K562 (cell line): ENCODE measurements at regions not wholly inside any gene's neighbourhood (a gene's known extent, or its start where the extent isn't known, plus 50 kb on each side); places are given as distances from the start of the nearest gene placed in this dataset.
"Not testable (repeated sequence)": the region's sequence is repeated elsewhere in the genome, so short reads cannot be mapped to it uniquely, and the experiment has no call there.

Source experiments
- ATAC-seq: fragments of 200-7000 bp; cut with Tn5 transposase; 3 replicates; pipeline ENCODE4 v1.9.1; 2020; ENCODE audit warnings: moderate library complexity
- BruUV-seq: library from RNA; stranded (reverse); fragments of 400-500 nt; replicated peaks from 2 replicates; lab custom pipeline; 2021; lab: Mats Ljungman, UMichigan
- CTCF ChIA-PET: fragments of 300-600 bp; formaldehyde crosslinking; extraction: SDS; loops from one replicate; lab custom pipeline; 2021; ENCODE audit warnings: low intra/inter-chr PET ratio; lab: Yijun Ruan, JAX
- POLR2A ChIA-PET: fragments of 300-600, 350-650 bp; sonication (Branson Sonifier 250); formaldehyde crosslinking; extraction: SDS; loops from one replicate; lab custom pipeline; 2021; ENCODE audit warnings: antibody characterized with exemption, inconsistent platforms; lab: Yijun Ruan, JAX
- DNase-seq, 4 experiments: peaks; one replicate each; pipeline versions ENCODE4 v3.0.0 to v3.0.0-alpha.2; 2011 to 2018; ENCODE audit warnings: low spot score in 3 of 4, mixed read lengths in 3 of 4; ENCODE audit errors: extremely low read depth in 1 of 4
- FAIRE-seq: peaks from 2 replicates; lab custom pipeline; 2011; peaks lifted over from hg19 to GRCh38; lab: Jason Lieb, UNC
- H2AFZ ChIP-seq: 2 replicates; pipeline ENCODE4 v1.6.0; 2011; ENCODE audit warnings: low read depth, low read length, control low read depth, inconsistent platforms
- H3K27ac ChIP-seq: fragments of 200-600 bp; 3 replicates; pipeline ENCODE4 v1.8.0; 2011; ENCODE audit warnings: low read depth, mild to moderate bottlenecking, control low read depth, inconsistent platforms, low read length, moderate library complexity, mixed read lengths; ENCODE audit errors: extremely low read depth
- H3K27me3 ChIP-seq, 2 experiments: fragments of 300-600 bp in 1 of 2; 2 replicates in 1 of 2; 3 replicates in 1 of 2; pipeline versions ENCODE4 v1.6.0 to v1.8.0; 2011; ENCODE audit warnings: inconsistent platforms in 2 of 2, low read length in 2 of 2, mild to moderate bottlenecking in 1 of 2, mixed read lengths in 1 of 2, moderate library complexity in 1 of 2; ENCODE audit not compliant: control insufficient read depth in 2 of 2, insufficient read depth in 2 of 2
- H3K36me3 ChIP-seq: fragments of 300-600 bp; 3 replicates; pipeline ENCODE4 v1.8.0; 2011; ENCODE audit warnings: mild to moderate bottlenecking, low read length, inconsistent platforms; ENCODE audit not compliant: control insufficient read depth, insufficient read depth
- H3K4me1 ChIP-seq, 2 experiments: fragments of 200-600 bp in 1 of 2; replicated peaks in 1 of 2; 2 replicates in 1 of 2; 3 replicates in 1 of 2; pipeline versions ENCODE4 v1.5.1 to v1.8.0; 2011; ENCODE audit warnings: inconsistent platforms in 2 of 2, low read length in 2 of 2, mild to moderate bottlenecking in 1 of 2, mixed read lengths in 1 of 2, moderate library complexity in 1 of 2; ENCODE audit not compliant: control insufficient read depth in 2 of 2, insufficient read depth in 2 of 2
- H3K4me2 ChIP-seq: 2 replicates; pipeline ENCODE4 v1.6.1; 2011; ENCODE audit warnings: low read length, control low read depth, inconsistent platforms, mixed read lengths; ENCODE audit not compliant: insufficient read depth
- H3K4me3 ChIP-seq: fragments of 200-600 bp; sonication (generic), shearing (Covaris generic); 2 replicates; pipeline ENCODE4 v1.5.1; 2016; ENCODE audit warnings: control low read depth, inconsistent platforms
- H3K79me2 ChIP-seq: fragments of 200-600 bp; 3 replicates; pipeline ENCODE4 v1.8.0; 2011; ENCODE audit warnings: low read length, inconsistent platforms; ENCODE audit not compliant: control insufficient read depth, insufficient read depth
- H3K9ac ChIP-seq, 2 experiments: 2 replicates each; pipeline versions ENCODE4 v1.6.0 to v1.6.1; 2011; ENCODE audit warnings: low read depth in 2 of 2, low read length in 2 of 2, control low read depth in 1 of 2, inconsistent platforms in 1 of 2, mild to moderate bottlenecking in 1 of 2, mixed read lengths in 1 of 2; ENCODE audit not compliant: insufficient read depth in 1 of 2
- H3K9me1 ChIP-seq: one replicate; pipeline ENCODE4 v1.6.0; 2011; ENCODE audit warnings: inconsistent platforms, mild to moderate bottlenecking, low read length, moderate library complexity; ENCODE audit not compliant: control insufficient read depth, insufficient read depth
- H3K9me3 ChIP-seq: replicated peaks from 2 replicates; pipeline ENCODE4 v1.5.1; 2011; ENCODE audit warnings: low read depth, low read length, inconsistent platforms; ENCODE audit not compliant: control insufficient read depth, insufficient read depth
- H4K20me1 ChIP-seq: replicated peaks from 2 replicates; pipeline ENCODE4 v1.6.1; 2011; ENCODE audit warnings: low read length, inconsistent platforms, mixed read lengths; ENCODE audit not compliant: control insufficient read depth, insufficient read depth
- ARID1B ChIP-seq: fragments of 450-650 bp; IDR thresholded peaks from 2 replicates; pipeline ENCODE4 v1.6.1; 2016; ENCODE audit warnings: antibody characterized with exemption, mild to moderate bottlenecking, inconsistent platforms
- CSDE1 ChIP-seq, 2 experiments: fragments of 450-650 bp; IDR thresholded peaks; 2 replicates each; pipeline ENCODE4 v1.6.1; 2016; ENCODE audit warnings: mild to moderate bottlenecking in 1 of 2
- SMAD3 ChIP-seq: fragments of 450-650 bp; formaldehyde crosslinking; conservative IDR thresholded peaks from 2 replicates; pipeline ENCODE4 v1.4.0; 2020; ENCODE audit warnings: mild to moderate bottlenecking
- TBL1XR1 ChIP-seq, 2 experiments: IDR thresholded peaks; 2 replicates each; pipeline ENCODE4 v1.6.1; 2012; ENCODE audit warnings: improper control_type of control experiment in 2 of 2, low read length in 2 of 2, mild to moderate bottlenecking in 1 of 2
- WGBS: fragments of 100-300 bp; shearing (Covaris generic); methylation state at CpG from one replicate; pipeline ENCODE4 v1.1.6; 2016; ENCODE audit warnings: low coverage, mixed read lengths; ENCODE audit not compliant: insufficient coverage; ENCODE audit errors: missing lambda C conversion rate; 5-methylcytosine and 5-hydroxymethylcytosine counted together
- in situ Hi-C: fragments of 300-500 bp; cut with MboI; formaldehyde crosslinking; loops from 4 replicates; pipeline ENCODE4 v1.15.0; 2018; ENCODE audit warnings: inconsistent platforms, mixed read lengths
- intact Hi-C: fragments of 100-400 bp; cut with micrococcal nuclease; formaldehyde crosslinking; loops from 2 replicates; pipeline ENCODE4 v1.14.2; 2022
- TF ChIP-seq, protein P1 (sequence below): fragments of 150-350 bp; conservative IDR thresholded peaks from 2 replicates; pipeline ENCODE4 v1.6.1; 2014; ENCODE audit warnings: low read length

DNA sequence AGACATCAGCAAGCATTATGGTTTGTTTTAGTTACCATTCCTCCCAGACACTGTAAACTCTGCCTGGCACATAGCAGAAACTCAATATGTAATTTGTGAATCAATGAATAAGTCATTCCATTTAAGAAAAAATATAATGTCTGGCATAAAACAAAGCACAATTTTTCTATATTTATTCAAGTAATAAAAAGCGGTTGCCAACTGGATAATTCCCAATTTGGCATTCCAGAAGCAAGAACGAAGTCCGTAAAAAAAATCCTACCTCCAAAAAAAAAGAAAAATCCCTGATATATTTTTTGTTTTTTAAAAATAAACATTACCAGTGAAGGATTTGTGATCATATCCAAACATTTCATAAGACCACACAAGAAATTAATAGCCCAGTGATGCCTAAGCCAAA, 351.3 kb upstream of the LRRTM4 start (continued):
- TF ChIP-seq, protein P1, sequence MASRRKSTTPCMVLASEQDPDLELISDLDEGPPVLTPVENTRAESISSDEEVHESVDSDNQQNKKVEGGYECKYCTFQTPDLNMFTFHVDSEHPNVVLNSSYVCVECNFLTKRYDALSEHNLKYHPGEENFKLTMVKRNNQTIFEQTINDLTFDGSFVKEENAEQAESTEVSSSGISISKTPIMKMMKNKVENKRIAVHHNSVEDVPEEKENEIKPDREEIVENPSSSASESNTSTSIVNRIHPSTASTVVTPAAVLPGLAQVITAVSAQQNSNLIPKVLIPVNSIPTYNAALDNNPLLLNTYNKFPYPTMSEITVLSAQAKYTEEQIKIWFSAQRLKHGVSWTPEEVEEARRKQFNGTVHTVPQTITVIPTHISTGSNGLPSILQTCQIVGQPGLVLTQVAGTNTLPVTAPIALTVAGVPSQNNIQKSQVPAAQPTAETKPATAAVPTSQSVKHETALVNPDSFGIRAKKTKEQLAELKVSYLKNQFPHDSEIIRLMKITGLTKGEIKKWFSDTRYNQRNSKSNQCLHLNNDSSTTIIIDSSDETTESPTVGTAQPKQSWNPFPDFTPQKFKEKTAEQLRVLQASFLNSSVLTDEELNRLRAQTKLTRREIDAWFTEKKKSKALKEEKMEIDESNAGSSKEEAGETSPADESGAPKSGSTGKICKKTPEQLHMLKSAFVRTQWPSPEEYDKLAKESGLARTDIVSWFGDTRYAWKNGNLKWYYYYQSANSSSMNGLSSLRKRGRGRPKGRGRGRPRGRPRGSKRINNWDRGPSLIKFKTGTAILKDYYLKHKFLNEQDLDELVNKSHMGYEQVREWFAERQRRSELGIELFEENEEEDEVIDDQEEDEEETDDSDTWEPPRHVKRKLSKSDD = no peak
- TF ChIP-seq CSDE1 (IDR thresholded peaks at IDR 0.05) = no peak
- no peak for TF ChIP-seq ARID1B
- TF ChIP-seq SMAD3 = no peak
- TF ChIP-seq TBL1XR1 (IDR thresholded peaks at IDR 0.05; ENCODE audit: low read length in 2 of 2) = no peak
- TF ChIP-seq, all 486 proteins: peak for 0

DNA sequence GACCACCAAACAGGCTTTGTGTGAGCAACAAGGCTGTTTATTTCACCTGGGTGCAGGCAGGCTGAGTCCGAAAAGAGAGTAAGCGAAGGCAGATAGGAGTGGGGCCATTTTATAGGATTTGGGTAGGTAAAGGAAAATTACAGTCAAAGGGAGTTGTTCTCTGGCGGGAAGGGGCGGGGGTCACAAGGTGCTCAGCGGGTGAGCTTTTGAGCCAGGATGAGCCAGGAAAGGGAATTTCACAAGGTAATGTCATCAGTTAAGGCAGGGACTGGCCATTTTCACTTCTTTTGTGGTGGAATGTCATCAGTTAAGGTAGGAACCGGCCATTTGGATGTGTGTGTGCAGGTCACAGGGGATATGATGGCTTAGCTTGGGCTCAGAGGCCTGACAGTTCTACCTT, 378.0 kb upstream of the LRRTM4 start:
- H3K27ac ChIP-seq, DNase-seq, H3K27me3 ChIP-seq, H3K4me3 ChIP-seq, intact Hi-C loops, FAIRE-seq, H3K4me1 ChIP-seq, H3K36me3 ChIP-seq, ATAC-seq, POLR2A ChIA-PET, in situ Hi-C loops, H2AFZ ChIP-seq, H3K9me3 ChIP-seq, H3K4me2 ChIP-seq, H3K9ac ChIP-seq, CTCF ChIA-PET, H3K79me2 ChIP-seq, BruUV-seq, H4K20me1 ChIP-seq, H3K9me1 ChIP-seq: not testable (repeated sequence)
- whole genome bisulfite sequencing = 1% methylated on average over 6 of the region's 6 CpGs
